ENCODE measurements at regions not wholly inside any gene's neighbourhood (a gene's known extent, or its start where the extent isn't known, plus 50 kb on each side); places are given as distances from the start of the nearest gene placed in this dataset.

- Histone ChIP-seq H3K79me2 (replicated peaks; ENCODE audit: insufficient read depth, low read length) (no peaks in the 10 kb centered on the region), H3K4me3 (ENCODE audit: low read length) (no peak overlapping the region), H3K36me3 (ENCODE audit: insufficient read depth, low read length) (no peaks in the 10 kb centered on the region), H4K20me1 (ENCODE audit: insufficient read depth) (no peaks in the 10 kb centered on the region), H3K27ac (ENCODE audit: low read length) (no peak overlapping the region), H2AFZ (ENCODE audit: low read depth, low read length) (no peak overlapping the region), H3K9ac (ENCODE audit: low read length) (no peak overlapping the region), H3K9me2 (ENCODE audit: insufficient read depth, low read length) (no peaks in the 10 kb centered on the region), H3K27me3 (ENCODE audit: insufficient read depth, low read depth, low read length) (no peaks in the 10 kb centered on the region), H3K9me3 (ENCODE audit: low read length) (no peaks in the 10 kb centered on the region), H3F3A (ENCODE audit: insufficient read depth, low read length, poor library complexity, severe bottlenecking) (no peaks in the 10 kb centered on the region), H3K4me2 (ENCODE audit: low read length) (no peak overlapping the region)
- no peak for TF ChIP-seq MXI1 (conservative IDR thresholded peaks at IDR 0.05; ENCODE audit: poor library complexity, severe bottlenecking)
- TF ChIP-seq CTCF (IDR thresholded peaks at IDR 0.05; ENCODE audit: poor library complexity, severe bottlenecking): no peak
- no peak for TF ChIP-seq SMC3 (conservative IDR thresholded peaks at IDR 0.05; ENCODE audit: poor library complexity)
- TF ChIP-seq EP300 (conservative IDR thresholded peaks at IDR 0.05; ENCODE audit: poor library complexity, severe bottlenecking): no peak
- no peak for TF ChIP-seq POLR2AphosphoS5 (IDR thresholded peaks at IDR 0.05)
- TF ChIP-seq REST (IDR thresholded peaks at IDR 0.05; ENCODE audit: borderline replicate concordance): no peak
- TF ChIP-seq TAF1 (IDR thresholded peaks at IDR 0.05; ENCODE audit: low read depth): no peak
- no peak for TF ChIP-seq EZH2 (IDR thresholded peaks at IDR 0.05; ENCODE audit: borderline replicate concordance, insufficient read depth, low read length, poor library complexity, severe bottlenecking)
- no peak for TF ChIP-seq RAD21 (conservative IDR thresholded peaks at IDR 0.05)
These were observed 233.5 kb upstream of the NLGN4Y start for GRCh38 chrY:14290656-14291375.

GRCh38 chrY:14292382-14292781 is 231.9 kb upstream of the NLGN4Y start:
- Histone ChIP-seq H3K27me3 (ENCODE audit: insufficient read depth, low read depth, low read length) (no peaks in the 10 kb centered on the region), H3F3A (ENCODE audit: insufficient read depth, low read length, poor library complexity, severe bottlenecking) (no peaks in the 10 kb centered on the region), H3K4me2 (ENCODE audit: low read length) (no peak overlapping the region), H3K36me3 (ENCODE audit: insufficient read depth, low read length) (no peaks in the 10 kb centered on the region), H3K4me3 (ENCODE audit: low read length) (no peak overlapping the region), H4K20me1 (ENCODE audit: insufficient read depth) (no peaks in the 10 kb centered on the region), H3K79me2 (replicated peaks; ENCODE audit: insufficient read depth, low read length) (no peaks in the 10 kb centered on the region), H3K9ac (ENCODE audit: low read length) (no peak overlapping the region), H3K27ac (ENCODE audit: low read length) (no peak overlapping the region), H3K9me3 (ENCODE audit: low read length) (no peaks in the 10 kb centered on the region), H3K9me2 (ENCODE audit: insufficient read depth, low read length) (no peaks in the 10 kb centered on the region), H2AFZ (ENCODE audit: low read depth, low read length) (no peak overlapping the region)
- no peak for TF ChIP-seq RAD21 (conservative IDR thresholded peaks at IDR 0.05)
- no peak for TF ChIP-seq EZH2 (IDR thresholded peaks at IDR 0.05; ENCODE audit: borderline replicate concordance, insufficient read depth, low read length, poor library complexity, severe bottlenecking)
- no peak for TF ChIP-seq EP300 (conservative IDR thresholded peaks at IDR 0.05; ENCODE audit: poor library complexity, severe bottlenecking)
- no peak for TF ChIP-seq CTCF (IDR thresholded peaks at IDR 0.05; ENCODE audit: poor library complexity, severe bottlenecking)

All from neural cell (in vitro differentiated cells).